Umbilical cord (tissue), 1 donor: ENCODE measurements at regions not wholly inside any gene's neighbourhood (a gene's known extent, or its start where the extent isn't known, plus 50 kb on each side); places are given as distances from the start of the nearest gene placed in this dataset.
"Not testable (repeated sequence)": the region's sequence is repeated elsewhere in the genome, so short reads cannot be mapped to it uniquely, and the experiment has no call there.

Experiments used
- DNase-seq: peaks from one replicate; pipeline ENCODE4 v3.0.0-alpha.2; 2015; ENCODE audit warnings: low spot score

DNA sequence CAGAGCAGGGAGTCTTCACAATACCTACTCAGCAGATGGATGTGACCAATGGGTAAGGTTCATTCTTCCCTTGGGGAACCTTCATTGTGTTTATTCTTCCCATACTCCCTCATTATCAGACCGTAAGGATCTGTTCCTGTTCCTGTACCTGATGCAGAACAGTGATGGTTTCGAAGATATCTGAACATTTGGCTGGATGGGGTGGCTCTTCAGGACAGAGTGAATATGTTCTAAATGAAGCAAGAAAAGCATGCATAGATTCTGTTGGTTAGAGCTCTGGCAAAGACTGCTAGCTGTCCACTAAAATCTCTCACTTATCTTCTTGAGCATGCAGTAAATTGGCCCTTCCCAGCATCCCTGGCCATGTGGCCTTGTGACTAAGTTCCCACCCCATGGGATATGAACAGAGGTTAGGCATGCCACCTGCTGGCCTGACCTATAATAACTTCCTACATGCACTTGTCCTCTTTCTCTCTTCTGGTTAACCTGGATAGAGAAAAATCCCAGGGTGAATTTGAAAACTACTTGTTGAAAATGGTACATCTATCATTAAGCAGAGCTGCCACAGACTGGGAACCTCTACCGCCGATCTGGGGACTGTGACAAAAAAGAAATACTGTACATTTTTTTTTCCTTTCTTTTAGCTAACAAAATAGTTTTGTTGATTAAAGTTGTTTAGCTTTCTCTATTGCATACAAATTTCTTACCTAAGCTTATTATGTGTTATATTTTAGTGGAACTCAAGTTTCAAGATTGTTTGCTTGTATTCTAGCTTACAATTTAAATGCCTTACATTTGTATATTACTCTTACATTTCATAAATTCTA, 60.0 kb upstream of the BANK1 start:
- DNase-seq, result peak; percentile 45

DNA sequence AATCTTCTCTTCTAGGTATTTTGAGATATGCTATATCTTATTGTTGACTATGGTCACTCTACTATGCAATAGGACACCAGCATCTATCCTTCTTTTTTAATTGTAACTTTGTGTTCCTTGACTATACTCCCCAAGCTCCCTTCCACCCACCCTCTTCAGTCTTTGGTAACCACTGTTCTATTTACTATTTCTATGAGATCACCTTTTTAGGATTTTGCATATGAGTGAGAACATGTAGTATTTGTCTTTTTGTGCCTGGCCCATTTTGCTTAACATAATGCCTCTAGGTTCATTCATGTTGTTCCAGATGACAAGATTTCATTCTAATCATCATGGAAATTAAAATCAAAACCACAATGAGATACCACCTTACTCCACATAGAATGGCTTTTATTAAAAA, 63.3 kb upstream of the BANK1 start:
- no peak for DNase-seq

DNA sequence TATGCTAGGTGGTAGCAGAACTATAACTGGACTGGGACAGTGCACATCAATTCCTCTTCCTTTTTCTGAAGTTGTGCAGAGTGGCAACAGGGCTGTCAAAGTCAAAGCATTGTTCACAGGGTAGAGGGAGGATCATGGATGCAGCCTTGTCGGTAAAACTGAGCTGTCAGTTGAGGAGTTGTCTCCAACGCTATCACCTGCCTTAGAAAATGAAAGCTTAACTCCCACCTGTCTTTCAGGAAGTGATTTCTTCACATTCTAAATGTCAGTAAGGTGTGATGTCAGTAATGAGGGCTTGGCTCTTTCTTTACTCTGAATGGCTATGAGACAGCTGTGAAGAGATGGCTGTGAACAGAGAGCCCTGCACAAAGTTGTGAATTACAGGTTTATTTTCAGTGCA, 66.4 kb upstream of the BANK1 start:
- no peak for DNase-seq

DNA sequence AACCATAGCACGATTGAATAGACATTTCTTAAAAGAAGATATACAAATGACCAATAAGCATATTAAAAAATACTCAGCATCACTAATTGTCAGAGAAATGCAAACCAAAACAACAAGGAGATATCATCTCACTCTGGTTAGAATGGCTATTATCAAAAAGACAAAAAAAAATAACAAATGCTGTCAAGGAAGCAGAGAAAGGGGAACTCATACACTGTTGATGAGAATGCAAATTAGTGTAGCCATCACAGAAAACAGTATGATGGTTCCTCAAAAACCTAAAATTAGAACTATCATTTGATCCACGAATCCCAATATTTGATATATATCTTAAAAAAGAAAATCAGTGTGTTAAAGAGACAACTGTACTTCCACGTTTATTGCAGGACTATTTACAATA, 71.7 kb upstream of the BANK1 start:
- no peak for DNase-seq

DNA sequence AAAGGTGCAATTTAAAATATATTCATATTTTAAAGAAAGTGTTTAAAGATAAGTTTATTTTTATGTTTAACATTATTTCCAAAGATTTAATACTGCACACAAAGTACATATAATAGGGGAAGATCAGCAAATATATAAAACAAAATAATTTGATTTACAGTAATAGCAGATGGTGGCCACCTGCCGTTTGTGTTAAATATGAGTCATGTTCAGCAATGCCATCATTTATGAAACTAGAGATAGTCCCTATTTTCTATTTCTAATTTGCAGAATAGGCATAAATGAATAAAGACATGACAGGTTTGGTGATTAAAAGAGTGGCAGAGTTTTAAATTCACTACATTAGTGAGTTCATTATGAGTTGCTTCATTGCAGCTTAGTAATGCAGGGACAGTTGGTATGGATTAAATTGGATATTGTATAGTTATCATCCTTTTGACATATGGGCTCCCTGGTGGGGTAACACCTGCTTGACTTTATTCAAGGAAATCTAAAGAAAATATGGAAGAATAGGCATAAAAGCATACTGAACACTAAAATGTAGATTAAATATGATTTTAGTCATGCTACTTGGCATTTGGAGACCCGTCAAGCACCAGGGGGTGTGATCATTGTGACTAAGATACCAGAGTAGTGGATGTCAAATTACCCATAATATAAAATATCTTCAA, 78.8 kb upstream of the BANK1 start:
- no peak for DNase-seq

DNA sequence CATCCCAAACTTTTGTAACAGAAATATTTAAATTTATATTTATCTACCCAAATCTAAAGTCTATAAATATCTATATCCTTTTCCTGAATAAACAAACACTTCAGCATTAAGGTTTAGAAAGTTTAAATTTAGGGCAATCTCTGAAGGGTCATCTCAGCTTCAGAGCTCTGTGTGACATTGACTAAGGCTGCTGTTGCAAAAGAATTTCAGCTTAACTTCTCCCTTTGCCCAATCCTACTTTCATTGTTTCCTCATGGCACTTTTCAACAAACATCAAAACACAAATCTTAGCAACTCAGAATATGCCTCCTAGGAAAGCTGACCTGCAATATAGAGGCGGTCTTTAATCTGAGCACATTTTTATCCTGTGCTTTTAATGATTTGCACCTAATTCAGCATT, 79.7 kb upstream of the BANK1 start:
- no peak for DNase-seq

DNA sequence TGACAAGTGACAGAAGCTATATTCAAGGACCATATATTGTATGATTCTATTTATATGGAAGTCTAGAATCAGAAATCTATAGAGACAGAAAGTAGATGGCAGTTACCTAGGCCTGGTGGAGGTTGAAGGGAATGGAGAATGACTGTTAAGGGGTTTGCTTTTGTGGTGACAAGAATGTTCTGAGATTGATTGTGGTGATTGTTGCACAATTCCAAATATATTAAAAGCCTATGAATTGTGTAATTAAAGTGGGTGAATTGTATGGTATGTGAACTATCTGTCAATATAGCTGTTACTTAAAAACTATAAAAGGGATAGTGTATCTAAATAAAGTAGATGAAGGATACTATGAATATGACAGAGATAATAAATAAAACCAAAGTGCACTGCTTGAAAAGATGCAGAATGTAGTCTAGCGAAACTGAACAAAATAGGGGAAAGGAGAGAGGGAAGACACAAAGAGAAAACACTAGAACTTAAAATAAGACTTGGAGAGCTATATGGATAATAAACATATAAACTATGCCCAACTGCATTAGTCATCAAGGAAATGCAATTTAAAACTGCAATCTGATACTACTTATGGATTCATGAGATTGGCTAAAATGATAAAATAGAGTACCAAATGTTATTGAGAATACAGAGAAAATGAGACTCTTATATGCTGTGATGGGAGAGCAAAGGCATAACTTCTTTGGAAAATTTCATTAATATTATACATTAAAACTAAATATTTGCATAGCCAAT, 82.1 kb upstream of the BANK1 start:
- DNase-seq, result no peak

DNA sequence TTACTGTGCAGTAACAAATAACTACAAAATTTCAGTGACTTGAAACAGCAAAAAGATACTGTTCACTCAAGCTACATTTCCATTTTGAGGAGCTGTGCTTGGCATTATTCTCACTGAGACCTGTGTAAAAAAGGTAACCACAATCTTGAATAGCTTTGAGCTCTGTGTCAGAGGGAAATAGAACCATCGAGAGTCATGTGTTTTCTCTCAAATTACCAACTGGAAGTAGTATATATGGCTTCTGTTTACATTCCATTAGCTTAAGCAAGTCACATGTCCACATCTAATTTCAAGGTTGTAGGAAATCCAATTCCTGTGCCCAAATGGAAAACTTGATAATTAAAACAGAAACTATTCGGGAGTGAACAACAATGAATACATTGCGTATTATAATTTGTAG, 82.9 kb upstream of the BANK1 start:
- DNase-seq, result no peak

DNA sequence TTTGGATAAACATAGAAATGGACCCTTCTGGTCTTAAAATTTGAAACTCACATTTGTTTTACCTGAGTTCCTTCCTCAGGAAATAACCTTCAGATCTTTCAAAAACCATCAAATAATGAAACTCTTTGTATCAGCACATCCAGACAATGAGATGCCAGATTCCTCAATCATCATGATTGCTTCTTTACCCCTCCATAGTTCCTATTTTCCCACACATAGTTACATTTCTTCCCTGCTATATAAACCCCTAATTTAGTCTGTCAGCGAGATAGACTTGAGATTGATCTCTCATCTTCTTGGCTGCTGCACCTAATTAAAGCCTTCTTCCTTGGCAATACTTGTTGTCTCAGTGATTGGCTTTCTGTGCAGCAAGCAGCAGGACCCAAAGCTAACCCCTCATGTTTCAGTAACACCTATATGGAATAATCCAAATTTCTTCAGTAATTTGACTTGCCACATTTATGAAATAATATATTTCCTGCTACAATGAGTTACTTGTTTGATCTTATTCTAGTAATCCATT, 83.9 kb upstream of the BANK1 start:
- DNase-seq, result no peak

DNA sequence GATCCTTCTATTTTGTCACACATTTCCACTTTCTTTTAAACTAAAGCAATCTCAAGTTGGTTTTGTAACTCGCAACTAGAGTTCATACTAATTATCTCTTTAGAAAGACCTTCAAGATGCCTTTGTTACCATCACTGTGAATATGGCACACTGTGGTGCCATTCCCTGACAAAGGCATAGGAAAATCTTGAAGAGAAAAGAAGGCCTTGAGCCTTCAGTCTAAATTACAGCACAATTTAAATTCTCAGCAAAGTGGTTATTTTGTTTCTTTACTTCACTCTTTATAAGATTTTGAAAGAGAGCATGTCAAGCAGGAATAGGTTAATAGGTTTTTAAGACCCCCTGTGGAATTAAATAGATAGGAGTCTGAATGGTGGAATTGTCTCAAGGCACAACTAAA, 89.0 kb upstream of the BANK1 start:
- DNase-seq, result no peak

DNA sequence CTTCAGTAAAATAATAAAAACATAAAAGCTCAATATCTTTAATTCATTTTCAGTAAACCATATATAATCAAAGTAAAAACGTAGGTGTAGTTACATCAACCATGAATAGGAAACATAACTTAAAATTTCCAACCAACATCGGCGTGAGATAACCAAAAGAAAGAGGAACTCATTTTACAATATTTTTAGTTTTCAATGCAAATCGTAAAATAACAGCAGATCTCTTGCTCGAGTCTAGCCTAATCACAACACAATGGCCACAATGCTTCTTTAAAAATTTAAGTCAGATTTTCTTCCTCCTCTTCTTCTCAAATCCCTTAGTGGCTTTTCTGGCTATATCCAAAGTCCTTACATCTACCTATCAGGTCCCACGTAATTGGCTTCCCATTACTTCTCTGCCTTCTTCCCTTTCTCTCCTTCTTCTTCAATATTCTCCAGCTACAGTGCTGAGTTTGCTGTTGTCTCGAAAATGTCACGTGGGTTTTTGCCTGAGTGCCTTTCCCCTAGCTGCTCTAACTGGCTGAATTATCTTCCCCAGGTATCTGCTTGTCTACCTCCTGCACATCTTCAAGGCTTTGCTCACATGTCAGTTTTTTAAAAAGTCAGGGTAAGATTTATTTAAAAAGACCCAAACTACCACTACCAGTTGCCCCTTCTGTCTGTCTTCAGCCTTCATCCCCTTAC, 90.9 kb upstream of the BANK1 start:
- no peak for DNase-seq

DNA sequence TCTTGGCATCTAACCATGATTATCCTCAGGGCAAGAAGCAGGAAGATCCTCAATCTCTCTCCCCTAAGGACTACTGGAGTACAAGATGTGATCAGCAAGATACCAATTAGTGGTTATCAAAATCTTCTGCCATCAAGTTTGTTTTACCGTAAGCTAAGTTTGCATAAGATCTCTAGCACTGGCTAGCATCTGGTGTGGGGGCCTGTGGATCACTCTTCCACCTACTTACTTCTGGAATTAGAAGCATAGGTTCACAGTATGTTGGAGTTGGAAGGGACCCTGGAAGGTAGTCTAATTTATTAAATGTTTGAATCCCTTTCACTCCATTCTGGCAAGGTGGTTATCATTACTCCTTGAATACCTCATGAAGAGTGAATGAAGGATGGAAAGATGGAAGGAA, 93.3 kb upstream of the BANK1 start:
- DNase-seq, result no peak

DNA sequence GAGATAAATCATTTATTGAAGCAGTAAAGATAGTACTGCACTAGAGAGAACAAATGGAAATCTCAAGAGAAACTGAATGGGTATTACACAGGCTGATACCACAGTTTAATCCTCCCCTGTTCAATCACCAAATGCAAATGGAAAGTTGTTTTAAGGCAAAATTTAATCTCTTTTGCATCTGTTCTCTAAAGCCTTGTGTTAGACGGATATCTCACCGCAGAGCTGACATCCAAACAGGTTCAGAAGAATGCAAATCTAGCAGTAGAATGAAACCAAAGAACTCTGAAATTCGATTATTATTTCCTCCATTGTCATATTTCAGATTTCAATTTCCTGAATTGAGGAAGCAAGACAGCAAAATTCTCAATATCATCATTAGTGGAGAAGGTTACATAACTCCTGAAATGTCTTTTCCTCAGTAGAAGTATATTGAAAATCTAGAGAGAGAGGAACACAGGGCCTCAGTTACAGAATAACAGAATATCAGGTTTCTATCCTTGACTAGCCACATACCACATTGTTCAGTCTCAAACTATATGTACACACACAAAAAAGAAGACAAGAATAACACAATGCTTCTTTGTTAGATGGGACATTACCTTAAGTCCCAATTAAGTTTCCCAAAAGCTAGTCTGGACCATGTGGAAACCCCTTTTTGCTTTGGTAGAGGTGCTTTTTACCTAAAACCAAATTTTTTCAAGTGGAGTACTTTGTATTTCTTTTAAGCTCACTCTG, 94.1 kb upstream of the BANK1 start:
- DNase-seq, result no peak

DNA sequence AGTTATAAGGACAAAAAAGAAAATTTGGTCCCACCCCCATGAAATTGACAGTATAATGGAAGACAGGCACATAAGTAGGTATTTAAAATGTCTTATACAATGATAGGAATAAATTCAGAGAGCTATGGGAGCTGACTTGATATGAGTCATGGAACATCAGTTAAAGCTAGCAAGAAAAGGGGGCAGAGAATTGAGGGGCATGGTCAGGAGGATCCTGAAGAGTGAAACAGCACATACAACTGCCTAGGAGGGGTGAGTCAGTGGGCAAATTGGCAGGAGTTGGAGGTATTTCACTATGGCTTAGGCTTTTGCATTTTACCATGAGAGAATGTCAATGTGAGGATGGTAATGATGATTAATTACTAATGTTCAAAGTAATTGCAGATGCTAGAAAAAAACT, 95.4 kb upstream of the BANK1 start:
- DNase-seq, result no peak

DNA sequence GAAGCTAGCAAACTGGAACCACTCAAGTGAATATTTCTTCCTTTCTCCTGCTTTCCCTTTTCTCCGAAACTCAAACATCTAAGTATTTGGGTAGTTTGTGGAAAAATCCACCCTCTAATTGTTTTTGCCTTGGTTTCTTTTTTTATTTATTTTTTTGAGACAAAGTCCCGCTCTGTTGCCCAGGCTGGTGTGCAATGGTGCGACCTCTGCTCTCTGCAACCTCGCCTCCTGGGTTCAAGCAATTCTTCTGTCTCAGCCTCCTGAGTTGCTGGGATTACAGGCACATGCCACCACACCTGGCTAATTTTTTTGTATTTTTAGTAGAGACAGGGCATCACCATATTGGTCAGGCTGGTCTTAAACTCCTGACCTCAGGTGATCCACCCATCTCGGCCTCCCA, 96.1 kb upstream of the BANK1 start:
- DNase-seq, result not testable (repeated sequence)

DNA sequence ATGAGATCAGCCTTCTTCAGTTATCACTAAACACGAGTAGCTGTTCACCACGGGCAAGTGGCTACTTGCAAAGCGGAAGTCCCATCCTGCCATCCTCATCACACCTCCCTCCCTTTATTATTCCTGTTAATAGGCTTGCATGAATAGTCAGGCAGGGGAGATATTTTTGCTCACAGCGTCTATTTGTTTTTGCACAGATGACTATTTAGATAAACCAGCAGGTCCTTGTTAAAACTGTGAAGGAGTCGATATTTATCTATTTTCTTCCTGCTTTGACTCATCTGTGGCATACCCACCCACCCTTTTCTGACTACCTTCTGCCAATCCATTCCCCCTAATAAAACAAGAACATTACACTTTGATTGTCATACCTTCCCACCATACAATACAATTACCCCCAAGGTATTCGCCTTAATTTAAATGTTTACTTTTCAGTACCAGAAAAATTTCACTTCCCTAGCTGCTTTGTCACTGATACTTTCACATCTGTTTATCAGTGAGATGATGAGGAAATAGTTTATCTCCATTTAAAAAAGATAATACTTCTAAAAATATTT, 96.6 kb upstream of the BANK1 start:
- peak; percentile 35 for DNase-seq

DNA sequence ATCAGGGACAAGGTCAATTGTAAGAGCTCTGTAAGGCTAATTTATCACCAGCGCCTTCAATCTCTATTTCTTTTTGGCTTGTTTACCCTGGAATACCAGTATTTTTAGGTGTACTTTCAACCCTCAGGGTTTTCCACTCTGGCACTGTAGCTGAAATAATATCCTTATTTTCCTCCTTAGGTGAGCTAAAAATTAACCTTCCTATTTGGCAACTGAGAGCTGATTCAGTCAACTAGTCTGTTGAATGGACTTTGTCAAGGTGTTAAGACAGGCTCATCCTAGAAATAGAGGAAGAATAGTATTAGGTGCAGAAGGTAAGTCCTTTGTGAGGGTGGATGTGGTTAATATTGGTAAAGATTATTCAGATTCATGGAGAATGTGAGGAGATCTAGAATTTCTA, 101.3 kb upstream of the BANK1 start:
- no peak for DNase-seq

DNA sequence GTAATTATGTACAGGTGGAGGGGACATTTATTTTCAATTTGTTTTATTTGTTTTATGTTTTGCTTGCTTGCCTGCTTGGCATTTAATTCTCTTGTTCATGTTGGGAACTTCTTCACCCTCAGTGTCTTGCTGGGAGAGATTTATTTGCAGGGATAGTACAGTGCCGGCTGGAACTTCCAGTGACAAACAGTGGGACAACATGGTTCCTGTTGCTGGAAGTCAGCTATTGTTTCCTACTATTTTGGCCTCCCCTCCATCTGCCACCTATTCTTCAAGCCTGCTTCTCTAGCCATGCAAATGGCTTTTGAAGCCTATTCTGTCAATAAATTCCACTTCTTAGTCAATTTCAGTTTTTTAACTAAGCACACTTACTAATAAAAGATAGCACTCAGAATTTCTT, 105.4 kb upstream of the BANK1 start:
- no peak for DNase-seq

DNA sequence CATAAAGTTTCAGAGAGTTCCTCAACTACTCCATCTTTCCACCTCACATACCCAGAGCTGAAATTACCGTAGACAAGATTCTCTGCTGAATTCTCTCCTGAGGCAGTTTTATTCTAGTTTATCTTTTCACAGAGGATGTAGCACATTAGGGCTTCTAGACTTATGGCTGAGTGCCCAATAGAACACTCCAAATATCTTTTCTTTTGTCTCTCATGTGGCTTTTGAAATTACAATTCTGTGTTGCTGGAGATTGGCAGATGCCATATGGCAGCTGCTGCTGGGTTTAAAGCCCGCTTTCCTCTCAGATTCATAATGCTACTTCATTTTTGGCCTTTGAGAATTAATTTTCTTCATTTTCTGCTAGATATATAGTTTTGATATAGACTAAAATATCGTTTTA, 107.6 kb upstream of the BANK1 start:
- no peak for DNase-seq

DNA sequence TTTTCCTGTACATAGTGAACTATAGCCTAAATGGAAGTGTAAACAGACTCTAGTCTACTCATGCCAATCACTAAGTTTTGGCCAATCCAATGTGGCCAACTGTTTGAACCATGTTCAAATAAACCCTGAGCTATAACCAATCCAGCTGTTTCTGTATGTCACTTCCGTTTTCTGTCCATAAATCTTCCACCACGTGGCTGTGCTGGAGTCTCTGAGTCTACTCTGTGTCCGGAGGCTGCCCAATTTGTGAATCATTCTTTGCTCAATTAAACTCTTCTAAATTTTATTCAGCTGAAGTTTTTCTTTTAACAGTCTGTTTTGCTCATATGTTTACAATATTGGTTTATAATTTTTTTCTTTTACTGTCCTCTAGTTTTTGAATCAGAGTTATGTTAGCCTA, 112.3 kb upstream of the BANK1 start:
- DNase-seq, result no peak

DNA sequence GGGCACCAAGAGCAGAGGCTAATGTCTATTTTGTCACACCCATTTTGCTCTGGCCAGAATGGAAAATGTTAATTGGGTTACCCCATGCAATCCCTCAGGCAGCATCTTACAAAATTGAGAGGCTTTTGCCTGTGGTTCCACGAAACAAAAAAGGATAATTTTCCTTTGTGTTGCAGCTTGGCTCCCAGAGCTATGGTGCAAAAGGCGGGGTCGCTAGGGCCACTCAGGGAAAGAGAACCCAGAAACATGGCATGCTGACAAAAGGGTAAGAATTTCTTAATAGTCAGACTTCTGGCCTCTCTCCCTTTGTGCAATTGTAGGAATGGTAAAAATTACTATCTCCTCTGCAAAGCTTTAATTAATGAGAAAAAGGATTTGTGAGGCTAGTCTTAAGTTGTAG, 119.6 kb upstream of the BANK1 start:
- DNase-seq, result no peak
